GM12873 (cell line): ENCODE measurements at regions not wholly inside any gene's neighbourhood (a gene's known extent, or its start where the extent isn't known, plus 50 kb on each side); places are given as distances from the start of the nearest gene placed in this dataset.

Experiments
- TF ChIP-seq, protein P1 (sequence below): IDR thresholded peaks from 2 replicates; pipeline ENCODE4 v1.5.1; 2012; ENCODE audit warnings: low read depth, mild to moderate bottlenecking, moderate library complexity, low read length, control low read depth; ENCODE audit not compliant: insufficient read depth; ENCODE audit errors: missing control alignments

GRCh38 chr2:117618607-117619006 is 195.9 kb upstream of the DDX18 start:
- TF ChIP-seq, protein P1, sequence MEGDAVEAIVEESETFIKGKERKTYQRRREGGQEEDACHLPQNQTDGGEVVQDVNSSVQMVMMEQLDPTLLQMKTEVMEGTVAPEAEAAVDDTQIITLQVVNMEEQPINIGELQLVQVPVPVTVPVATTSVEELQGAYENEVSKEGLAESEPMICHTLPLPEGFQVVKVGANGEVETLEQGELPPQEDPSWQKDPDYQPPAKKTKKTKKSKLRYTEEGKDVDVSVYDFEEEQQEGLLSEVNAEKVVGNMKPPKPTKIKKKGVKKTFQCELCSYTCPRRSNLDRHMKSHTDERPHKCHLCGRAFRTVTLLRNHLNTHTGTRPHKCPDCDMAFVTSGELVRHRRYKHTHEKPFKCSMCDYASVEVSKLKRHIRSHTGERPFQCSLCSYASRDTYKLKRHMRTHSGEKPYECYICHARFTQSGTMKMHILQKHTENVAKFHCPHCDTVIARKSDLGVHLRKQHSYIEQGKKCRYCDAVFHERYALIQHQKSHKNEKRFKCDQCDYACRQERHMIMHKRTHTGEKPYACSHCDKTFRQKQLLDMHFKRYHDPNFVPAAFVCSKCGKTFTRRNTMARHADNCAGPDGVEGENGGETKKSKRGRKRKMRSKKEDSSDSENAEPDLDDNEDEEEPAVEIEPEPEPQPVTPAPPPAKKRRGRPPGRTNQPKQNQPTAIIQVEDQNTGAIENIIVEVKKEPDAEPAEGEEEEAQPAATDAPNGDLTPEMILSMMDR, result no peak

DNA sequence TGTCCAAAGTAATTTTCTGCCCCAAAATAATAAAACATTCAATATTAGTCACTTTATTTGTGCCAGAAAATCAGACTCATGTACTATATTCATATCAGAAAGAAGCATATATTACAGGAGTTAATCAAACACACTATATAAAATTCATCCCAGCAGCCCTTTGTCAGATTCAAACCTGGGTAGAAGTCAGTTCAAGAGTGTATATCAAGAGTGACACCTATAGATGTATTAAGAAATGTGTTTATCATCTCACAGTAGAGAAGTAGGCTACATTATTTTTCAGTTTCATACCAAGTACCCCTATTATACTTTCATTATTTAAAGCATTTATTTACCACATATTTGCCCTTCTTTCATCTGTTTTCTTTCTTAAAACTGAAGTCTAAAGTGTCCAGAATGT is 193.2 kb upstream of the DDX18 start:
- TF ChIP-seq, protein P1, result no peak

DNA sequence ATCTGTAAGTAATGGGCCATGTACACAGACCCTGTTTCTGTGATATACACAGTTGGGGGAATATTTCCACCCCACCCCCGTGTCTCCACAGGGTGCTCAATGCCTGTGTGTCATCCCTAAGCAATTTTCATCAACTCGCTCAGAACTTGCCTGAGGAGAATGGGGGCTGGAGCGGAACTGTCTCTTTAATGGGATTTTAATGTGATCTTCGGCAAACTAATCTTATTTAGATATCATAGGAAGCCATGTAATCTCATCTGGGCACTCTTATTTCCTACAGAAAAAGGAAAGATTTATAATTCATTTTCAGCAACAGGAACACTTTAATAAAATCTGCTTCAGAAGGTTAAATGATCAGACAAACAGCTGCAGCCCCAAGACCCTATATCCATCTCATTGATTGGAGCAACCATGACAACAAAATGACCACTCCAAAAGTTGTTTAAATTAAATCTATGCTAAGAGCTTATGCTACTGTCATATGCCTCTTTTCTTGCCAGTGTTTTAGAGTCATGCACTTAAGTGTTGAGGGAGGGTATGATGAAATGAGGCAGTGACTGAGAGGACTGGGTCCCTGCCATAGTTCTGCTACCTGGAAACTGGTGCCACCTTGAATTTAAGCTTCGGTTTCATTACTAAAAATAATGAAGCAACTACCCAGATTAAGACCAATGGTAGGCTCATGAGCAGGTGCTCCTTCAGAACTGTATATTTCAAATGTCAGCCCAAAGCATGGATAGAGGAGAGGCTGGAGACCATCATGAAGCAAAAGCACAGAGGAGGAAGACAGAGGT is 183.1 kb upstream of the DDX18 start:
- TF ChIP-seq, protein P1, result no peak

DNA sequence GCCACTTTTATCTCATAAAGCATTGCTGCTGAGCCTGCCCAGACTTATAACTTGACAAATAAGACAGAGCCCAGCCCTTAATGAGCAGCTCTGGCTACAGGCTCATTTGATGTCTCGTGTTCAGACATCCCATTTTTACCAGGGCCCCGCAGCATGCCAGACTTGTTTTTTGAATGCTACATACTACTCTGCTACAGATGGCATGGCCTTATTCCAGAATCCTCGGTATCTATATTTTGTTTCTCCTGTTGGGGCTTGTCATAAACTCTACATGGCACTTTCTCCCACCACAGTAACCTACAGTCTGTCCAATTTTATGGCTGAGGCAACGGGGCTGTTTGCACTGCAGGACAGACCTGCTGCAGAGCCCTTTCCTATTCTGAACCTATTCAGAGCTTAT is 179.0 kb upstream of the DDX18 start:
- TF ChIP-seq, protein P1, result no peak

DNA sequence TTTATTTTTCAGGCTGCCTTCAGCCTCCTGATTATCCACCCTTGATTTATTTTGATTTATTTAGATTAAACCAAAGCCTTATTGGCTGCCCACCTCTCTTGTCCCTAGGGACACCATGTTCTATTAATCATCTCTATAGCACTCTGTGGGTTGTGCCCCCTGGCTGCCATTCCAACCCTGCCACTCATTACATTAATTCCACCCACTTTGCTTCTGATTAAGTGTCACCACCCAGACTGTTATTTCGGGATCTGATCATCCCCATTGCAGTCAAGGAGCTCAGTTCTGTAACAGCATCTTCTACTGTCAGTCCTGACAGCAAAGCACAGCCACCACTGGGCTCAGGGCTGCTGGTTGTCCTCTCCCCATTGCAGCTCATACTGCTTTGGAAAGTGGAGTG is 175.1 kb upstream of the DDX18 start:
- TF ChIP-seq, protein P1, result no peak

GRCh38 chr2:117644403-117644802 is 170.1 kb upstream of the DDX18 start:
- TF ChIP-seq, protein P1, result no peak

GRCh38 chr2:117645458-117645857 is 169.0 kb upstream of the DDX18 start:
- TF ChIP-seq, protein P1, result no peak

GRCh38 chr2:117646099-117646498 is 168.4 kb upstream of the DDX18 start:
- TF ChIP-seq, protein P1, result no peak
